Endodermal cell (in vitro differentiated cells): ENCODE measurements at regions not wholly inside any gene's neighbourhood (a gene's known extent, or its start where the extent isn't known, plus 50 kb on each side); places are given as distances from the start of the nearest gene placed in this dataset.

Source experiments
- DNase-seq: peaks from one replicate; pipeline ENCODE4 v3.0.0-alpha.2; 2017
- H3K27ac ChIP-seq: 2 replicates; pipeline ENCODE4 v1.5.1; 2013; ENCODE audit warnings: mild to moderate bottlenecking, low read depth, low read length, moderate library complexity
- H3K27me3 ChIP-seq: 2 replicates; pipeline ENCODE4 v1.6.1; 2013; ENCODE audit warnings: mild to moderate bottlenecking, low read length, moderate library complexity; ENCODE audit not compliant: insufficient read depth, control insufficient read depth, poor library complexity, severe bottlenecking
- H3K36me3 ChIP-seq: 2 replicates; pipeline ENCODE4 v1.7.0; 2013; ENCODE audit warnings: mild to moderate bottlenecking, low read length, moderate library complexity; ENCODE audit not compliant: control insufficient read depth, insufficient read depth
- H3K4me1 ChIP-seq: one replicate; pipeline ENCODE4 v1.7.0; 2013; ENCODE audit warnings: low read length; ENCODE audit not compliant: control insufficient read depth, insufficient read depth
- H3K4me3 ChIP-seq: 2 replicates; pipeline ENCODE4 v1.5.1; 2013; ENCODE audit warnings: mild to moderate bottlenecking, low read length, moderate library complexity
- H3K9ac ChIP-seq: 2 replicates; pipeline ENCODE4 v1.6.1; 2013; ENCODE audit warnings: mild to moderate bottlenecking, low read length, moderate library complexity; ENCODE audit not compliant: poor library complexity, severe bottlenecking; ENCODE audit errors: extremely low read depth
- H3K9me3 ChIP-seq: 2 replicates; pipeline ENCODE4 v1.6.1; 2013; ENCODE audit warnings: mild to moderate bottlenecking, low read length, moderate library complexity; ENCODE audit not compliant: control insufficient read depth
- H3K27ac Mint-ChIP-seq: 2 replicates; pipeline ENCODE4 v1.8.0; 2020; ENCODE audit warnings: mixed read lengths
- H3K27me3 Mint-ChIP-seq: 2 replicates; pipeline ENCODE4 v1.8.0; 2021; ENCODE audit warnings: mild to moderate bottlenecking, mixed read lengths; ENCODE audit not compliant: insufficient read depth
- H3K36me3 Mint-ChIP-seq: 2 replicates; pipeline ENCODE4 v1.8.0; 2020; ENCODE audit warnings: low read depth, mixed read lengths
- H3K4me1 Mint-ChIP-seq: 2 replicates; pipeline ENCODE4 v1.8.0; 2020; ENCODE audit warnings: mixed read lengths
- H3K4me3 Mint-ChIP-seq: 2 replicates; pipeline ENCODE4 v1.8.0; 2020; ENCODE audit warnings: mild to moderate bottlenecking, moderate library complexity, mixed read lengths
- H3K9me3 Mint-ChIP-seq: 2 replicates; pipeline ENCODE4 v1.8.0; 2020; ENCODE audit warnings: mild to moderate bottlenecking, mixed read lengths
- WGBS, 2 experiments: methylation state at CpG; one replicate each; pipeline versions ENCODE4 v1.1.5 to v1.1.7; 2013; ENCODE audit warnings: missing lambda C conversion rate in 2 of 2, mixed read lengths in 1 of 2; ENCODE audit not compliant: insufficient coverage in 1 of 2, insufficient read length in 1 of 2; 5-methylcytosine and 5-hydroxymethylcytosine counted together
- TF ChIP-seq, protein P1 (sequence below): fragments of 200-600 bp; sonication (generic); conservative IDR thresholded peaks from 2 replicates; pipeline ENCODE4 v1.5.0; 2021; ENCODE audit warnings: antibody characterized with exemption, mild to moderate bottlenecking

DNA sequence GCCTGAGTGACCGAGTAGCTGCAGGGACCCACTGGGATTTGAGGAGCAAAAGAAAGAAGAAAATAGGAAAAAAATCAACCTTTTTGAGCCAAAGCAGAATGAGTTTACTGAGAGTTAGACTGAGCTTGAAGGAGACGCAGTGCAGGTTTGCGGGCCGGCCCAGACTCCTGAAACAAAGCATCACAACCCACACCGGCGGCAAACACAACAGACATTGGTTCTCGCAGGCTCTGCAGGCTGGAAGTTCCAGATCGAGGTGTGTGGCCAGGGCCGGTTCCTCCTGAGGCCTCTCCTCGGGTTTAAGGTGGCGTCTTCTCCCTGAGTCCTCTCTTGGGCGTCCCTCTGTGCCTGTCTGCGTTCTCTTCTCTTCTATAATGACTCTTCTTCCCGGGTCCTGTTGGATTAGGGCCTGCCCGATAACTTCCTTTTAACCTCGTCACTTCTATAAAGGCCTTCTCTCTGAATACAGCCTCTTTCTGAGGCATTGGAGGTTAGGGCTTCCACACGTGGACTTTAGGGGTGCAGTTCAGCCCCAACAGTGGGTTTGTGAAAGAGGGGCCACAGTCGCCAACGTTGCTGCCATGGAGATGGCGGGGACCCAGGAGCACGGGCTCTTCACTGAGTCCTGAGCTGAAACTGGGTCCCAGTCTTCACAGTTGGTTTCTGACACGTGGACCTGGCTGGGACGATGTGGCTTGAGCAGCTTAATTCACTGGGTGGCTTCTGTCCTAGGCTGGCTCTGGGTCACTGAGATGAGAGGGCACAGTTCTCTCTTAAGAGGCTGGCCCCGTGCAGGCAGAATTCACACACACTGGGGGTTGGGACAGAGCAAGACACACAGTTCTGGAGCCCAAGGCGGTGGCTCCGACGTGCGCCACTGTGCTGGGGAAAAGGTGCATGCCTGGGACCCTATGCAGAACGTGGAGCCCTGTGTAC is 1047.7 kb downstream of the BRD1 start:
- Mint-ChIP-seq H3K4me3 (no peak overlapping the region), H3K27me3 (no peaks in the 10 kb centered on the region), H3K4me1 (no peaks in the 10 kb centered on the region), H3K9me3 (peaks cover 18% of the 10 kb centered on the region), H3K36me3 (no peaks in the 10 kb centered on the region), H3K27ac (no peak overlapping the region)
- Histone ChIP-seq H3K27ac (no peak overlapping the region), H3K4me3 (no peak overlapping the region), H3K27me3 (no peaks in the 10 kb centered on the region), H3K9ac (no peak overlapping the region), H3K4me1 (no peaks in the 10 kb centered on the region), H3K9me3 (peaks cover 11% of the 10 kb centered on the region), H3K36me3 (no peaks in the 10 kb centered on the region)
- TF ChIP-seq, protein P1, sequence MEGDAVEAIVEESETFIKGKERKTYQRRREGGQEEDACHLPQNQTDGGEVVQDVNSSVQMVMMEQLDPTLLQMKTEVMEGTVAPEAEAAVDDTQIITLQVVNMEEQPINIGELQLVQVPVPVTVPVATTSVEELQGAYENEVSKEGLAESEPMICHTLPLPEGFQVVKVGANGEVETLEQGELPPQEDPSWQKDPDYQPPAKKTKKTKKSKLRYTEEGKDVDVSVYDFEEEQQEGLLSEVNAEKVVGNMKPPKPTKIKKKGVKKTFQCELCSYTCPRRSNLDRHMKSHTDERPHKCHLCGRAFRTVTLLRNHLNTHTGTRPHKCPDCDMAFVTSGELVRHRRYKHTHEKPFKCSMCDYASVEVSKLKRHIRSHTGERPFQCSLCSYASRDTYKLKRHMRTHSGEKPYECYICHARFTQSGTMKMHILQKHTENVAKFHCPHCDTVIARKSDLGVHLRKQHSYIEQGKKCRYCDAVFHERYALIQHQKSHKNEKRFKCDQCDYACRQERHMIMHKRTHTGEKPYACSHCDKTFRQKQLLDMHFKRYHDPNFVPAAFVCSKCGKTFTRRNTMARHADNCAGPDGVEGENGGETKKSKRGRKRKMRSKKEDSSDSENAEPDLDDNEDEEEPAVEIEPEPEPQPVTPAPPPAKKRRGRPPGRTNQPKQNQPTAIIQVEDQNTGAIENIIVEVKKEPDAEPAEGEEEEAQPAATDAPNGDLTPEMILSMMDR: no peak
- 90 to 94% methylated on average over 23 to 29 of the region's 29 CpGs for WGBS, 2 experiments
- peak; percentile 33 for DNase-seq

DNA sequence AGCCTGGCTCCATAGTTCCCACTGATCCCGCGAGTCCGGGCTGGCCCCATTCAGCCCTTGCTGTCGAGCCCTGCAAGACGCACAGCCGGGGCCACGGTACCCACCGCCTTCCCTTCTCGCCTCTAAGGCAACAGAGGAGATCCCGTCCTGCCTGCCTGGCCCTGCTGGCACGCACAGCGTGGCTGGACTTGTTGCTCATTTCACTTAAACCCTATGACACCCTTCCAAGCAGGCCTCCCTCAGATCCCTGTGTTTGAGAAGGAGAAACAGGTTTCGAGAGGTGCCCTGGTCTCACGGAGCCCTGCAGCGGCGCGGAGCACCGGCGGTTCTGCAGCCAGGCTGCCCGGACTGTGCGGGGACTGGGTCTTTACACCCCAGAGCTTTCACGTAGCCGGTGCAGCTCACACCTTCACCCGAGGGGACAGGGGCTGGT is 1048.4 kb downstream of the BRD1 start:
- Mint-ChIP-seq H3K27me3 (no peaks in the 10 kb centered on the region), H3K36me3 (no peaks in the 10 kb centered on the region), H3K27ac (no peak overlapping the region), H3K4me3 (no peak overlapping the region), H3K9me3 (peaks cover 18% of the 10 kb centered on the region), H3K4me1 (no peaks in the 10 kb centered on the region)
- WGBS, 2 experiments: 93 to 96% methylated on average over 3 to 24 of the region's 24 CpGs
- Histone ChIP-seq H3K4me1 (no peaks in the 10 kb centered on the region), H3K9me3 (peaks cover 11% of the 10 kb centered on the region), H3K27ac (no peak overlapping the region), H3K4me3 (no peak overlapping the region), H3K9ac (no peak overlapping the region), H3K27me3 (no peaks in the 10 kb centered on the region), H3K36me3 (no peaks in the 10 kb centered on the region)
- DNase-seq: peak; percentile 37
- TF ChIP-seq, protein P1: no peak

DNA sequence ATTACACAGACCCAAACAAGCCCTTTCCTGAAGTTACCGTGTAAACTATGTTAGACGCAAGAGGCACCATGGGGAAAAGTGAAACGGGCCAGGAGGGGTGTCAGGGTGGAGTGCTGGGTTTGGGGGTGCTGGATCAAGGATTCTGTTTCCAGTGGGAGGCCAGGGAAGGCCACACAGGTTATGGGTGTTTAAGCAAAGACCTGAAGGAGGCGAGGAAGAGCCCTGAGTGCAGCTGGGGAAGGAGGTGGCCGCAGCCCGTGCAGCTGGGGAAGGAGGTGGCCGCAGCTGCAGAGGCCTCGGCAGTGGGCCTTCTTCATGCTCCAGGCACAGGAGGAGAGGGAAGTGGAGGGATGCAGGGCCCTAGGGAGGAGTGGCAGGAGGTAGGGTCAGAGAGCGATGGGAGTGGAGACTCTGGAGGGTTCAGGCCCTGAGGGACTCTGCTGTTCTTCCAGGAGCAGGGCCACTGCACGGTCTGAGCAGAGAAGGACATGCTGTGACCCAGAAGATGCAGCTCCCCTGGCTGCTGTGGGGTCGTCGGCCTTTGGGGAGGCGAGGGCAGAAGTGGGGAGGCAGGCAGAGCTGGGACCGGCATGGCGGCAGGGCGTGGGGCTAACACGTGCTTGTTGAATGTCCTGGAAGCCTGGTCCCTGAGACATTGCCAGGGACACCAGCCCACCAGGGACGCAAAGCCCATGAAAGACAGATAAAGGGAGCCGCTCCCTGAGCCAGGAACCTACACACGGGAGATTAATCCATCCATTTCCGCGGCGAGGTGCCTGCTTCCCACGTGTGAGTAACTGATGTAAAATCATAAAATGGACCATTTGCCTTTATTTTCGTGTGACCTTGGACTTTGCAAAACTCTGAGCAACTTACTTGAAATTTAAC is 1049.1 kb downstream of the BRD1 start:
- no peaks in the 10 kb centered on the region for H3K4me1 Mint-ChIP-seq

More for the DNA sequence above, 1049.1 kb downstream of the BRD1 start:
- no peak overlapping the region for H3K27ac Mint-ChIP-seq
- H3K27me3 ChIP-seq: no peaks in the 10 kb centered on the region
- no peak overlapping the region for H3K9ac ChIP-seq
- peaks cover 11% of the 10 kb centered on the region for H3K9me3 ChIP-seq
- H3K4me3 Mint-ChIP-seq: no peak overlapping the region
- TF ChIP-seq, protein P1: no peak
- H3K36me3 ChIP-seq: no peaks in the 10 kb centered on the region
- no peaks in the 10 kb centered on the region for H3K27me3 Mint-ChIP-seq
- DNase-seq: peak; percentile 21
- H3K36me3 Mint-ChIP-seq: no peaks in the 10 kb centered on the region
- H3K27ac ChIP-seq: no peak overlapping the region
- H3K9me3 Mint-ChIP-seq: peaks cover 18% of the 10 kb centered on the region
- WGBS, 2 experiments: 94 to 97% methylated on average over 15 to 25 of the region's 25 CpGs
- H3K4me3 ChIP-seq: no peak overlapping the region
- no peaks in the 10 kb centered on the region for H3K4me1 ChIP-seq
